Parathyroid adenoma (tissue), 2 donors: ENCODE measurements at regions not wholly inside any gene's neighbourhood (a gene's known extent, or its start where the extent isn't known, plus 50 kb on each side); places are given as distances from the start of the nearest gene placed in this dataset.

Experiments used
- H2AFZ ChIP-seq: fragments of 300-600 bp; sonication (generic); one replicate; pipeline ENCODE4 v1.7.0; 2017; ENCODE audit warnings: antibody characterized with exemption, mild to moderate bottlenecking
- H3K27ac ChIP-seq: fragments of 300-600 bp; sonication (generic); one replicate; pipeline ENCODE4 v1.7.0; 2017
- H3K27me3 ChIP-seq: fragments of 300-600 bp; sonication (generic); one replicate; pipeline ENCODE4 v1.7.0; 2017; ENCODE audit warnings: low read length; ENCODE audit not compliant: control insufficient read depth, insufficient read depth
- H3K36me3 ChIP-seq: fragments of 300-600 bp; sonication (generic); one replicate; pipeline ENCODE4 v1.7.0; 2017; ENCODE audit warnings: low read length; ENCODE audit not compliant: control insufficient read depth, insufficient read depth
- H3K4me1 ChIP-seq: fragments of 300-600 bp; sonication (generic); one replicate; pipeline ENCODE4 v1.7.0; 2017; ENCODE audit warnings: control low read depth
- H3K4me2 ChIP-seq: fragments of 300-600 bp; sonication (generic); one replicate; pipeline ENCODE4 v1.7.0; 2017; ENCODE audit warnings: low read length
- H3K4me3 ChIP-seq: fragments of 300-600 bp; sonication (generic); one replicate; pipeline ENCODE4 v1.7.0; 2017; ENCODE audit warnings: low read depth, low read length
- H3K79me2 ChIP-seq: fragments of 300-600 bp; sonication (generic); one replicate; pipeline ENCODE4 v1.7.0; 2017; ENCODE audit warnings: control low read depth
- H3K9ac ChIP-seq: fragments of 300-600 bp; sonication (generic); one replicate; pipeline ENCODE4 v1.7.0; 2017; ENCODE audit warnings: mild to moderate bottlenecking
- H3K9me3 ChIP-seq: fragments of 300-600 bp; sonication (generic); one replicate; pipeline ENCODE4 v1.7.0; 2017; ENCODE audit warnings: low read length; ENCODE audit not compliant: control insufficient read depth
- CTCF ChIP-seq: fragments of 300-600 bp; sonication (generic); IDR thresholded peaks from one replicate; pipeline ENCODE4 v1.7.0; 2017; ENCODE audit warnings: antibody characterized with exemption, mild to moderate bottlenecking
- donor health status: primary hyperparathyroidism.

- Histone ChIP-seq H3K4me3 (no peak overlapping the region), H3K79me2 (no peaks in the 10 kb centered on the region), H3K27me3 (no peaks in the 10 kb centered on the region), H3K9me3 (no peaks in the 10 kb centered on the region), H3K4me2 (no peak overlapping the region), H3K27ac (no peak overlapping the region), H2AFZ (no peak overlapping the region), H3K4me1 (peaks cover 5% of the 10 kb centered on the region), H3K36me3 (no peaks in the 10 kb centered on the region), H3K9ac (no peak overlapping the region)
- no peak for TF ChIP-seq CTCF
Measured at GRCh38 chrX:64097891-64098290, 107.6 kb downstream of the AMER1 start.

- Histone ChIP-seq H3K36me3 (no peaks in the 10 kb centered on the region), H3K4me2 (no peak overlapping the region), H3K9ac (no peak overlapping the region), H3K4me3 (no peak overlapping the region), H3K27ac (no peak overlapping the region), H2AFZ (no peak overlapping the region), H3K4me1 (no peaks in the 10 kb centered on the region), H3K79me2 (no peaks in the 10 kb centered on the region), H3K9me3 (no peaks in the 10 kb centered on the region), H3K27me3 (no peaks in the 10 kb centered on the region)
- TF ChIP-seq CTCF, result peak; percentile 27
Measured at GRCh38 chrX:64093761-64094160, 111.7 kb downstream of the AMER1 start.
